GM12873 (cell line): ENCODE measurements at regions not wholly inside any gene's neighbourhood (a gene's known extent, or its start where the extent isn't known, plus 50 kb on each side); places are given as distances from the start of the nearest gene placed in this dataset.

Experiments
- TF ChIP-seq, protein P1 (sequence below): IDR thresholded peaks from 2 replicates; pipeline ENCODE4 v1.5.1; 2012; ENCODE audit warnings: low read depth, mild to moderate bottlenecking, moderate library complexity, low read length, control low read depth; ENCODE audit not compliant: insufficient read depth; ENCODE audit errors: missing control alignments

DNA sequence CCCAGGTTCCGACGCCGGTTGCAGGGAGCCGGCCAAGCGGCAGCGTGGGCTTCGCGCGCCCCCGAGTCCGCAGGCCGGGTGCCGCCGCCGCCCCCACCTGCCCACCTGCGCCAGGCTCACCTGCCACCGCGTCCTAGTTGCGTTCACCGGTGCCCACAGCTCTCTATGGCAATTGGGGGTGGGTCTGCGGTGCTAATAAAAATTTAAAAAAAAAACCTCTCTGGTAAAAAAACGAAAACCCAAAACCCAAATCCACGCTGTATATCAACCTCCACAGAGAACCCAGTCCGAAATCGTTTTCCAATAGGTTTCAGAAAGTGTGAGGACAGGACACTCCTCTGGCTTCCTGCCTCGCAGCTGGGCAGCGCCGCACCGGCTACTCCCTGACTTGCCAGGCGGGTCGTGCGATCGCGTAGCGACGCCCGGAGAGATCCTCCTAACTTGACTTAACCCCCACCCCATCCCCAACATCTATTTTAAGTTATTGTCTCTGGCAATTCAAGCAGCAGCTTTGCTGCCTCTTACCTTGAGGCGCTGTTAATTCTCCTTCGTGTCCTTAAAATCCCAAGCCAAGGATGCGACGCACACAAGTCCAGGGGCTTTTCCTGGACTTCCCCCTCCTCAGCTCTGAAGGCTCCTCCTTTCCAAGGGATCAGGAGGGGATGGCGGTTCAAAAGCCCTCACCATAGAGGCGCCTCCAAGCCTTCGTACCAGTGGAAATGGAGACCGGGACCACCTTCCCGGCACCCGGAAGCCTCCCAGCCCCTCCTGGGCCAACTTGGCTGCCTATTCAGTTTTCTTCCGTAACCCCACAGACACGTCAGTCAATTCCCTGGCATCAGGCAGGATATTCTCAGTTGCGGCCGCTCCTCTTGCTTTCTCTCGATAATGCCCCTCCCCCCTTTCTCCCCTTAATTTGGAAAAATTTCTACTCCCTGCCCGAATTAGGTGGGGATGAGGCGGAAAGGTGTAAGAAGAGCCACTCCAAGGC, 1639.4 kb upstream of the C9orf72 start:
- TF ChIP-seq, protein P1, sequence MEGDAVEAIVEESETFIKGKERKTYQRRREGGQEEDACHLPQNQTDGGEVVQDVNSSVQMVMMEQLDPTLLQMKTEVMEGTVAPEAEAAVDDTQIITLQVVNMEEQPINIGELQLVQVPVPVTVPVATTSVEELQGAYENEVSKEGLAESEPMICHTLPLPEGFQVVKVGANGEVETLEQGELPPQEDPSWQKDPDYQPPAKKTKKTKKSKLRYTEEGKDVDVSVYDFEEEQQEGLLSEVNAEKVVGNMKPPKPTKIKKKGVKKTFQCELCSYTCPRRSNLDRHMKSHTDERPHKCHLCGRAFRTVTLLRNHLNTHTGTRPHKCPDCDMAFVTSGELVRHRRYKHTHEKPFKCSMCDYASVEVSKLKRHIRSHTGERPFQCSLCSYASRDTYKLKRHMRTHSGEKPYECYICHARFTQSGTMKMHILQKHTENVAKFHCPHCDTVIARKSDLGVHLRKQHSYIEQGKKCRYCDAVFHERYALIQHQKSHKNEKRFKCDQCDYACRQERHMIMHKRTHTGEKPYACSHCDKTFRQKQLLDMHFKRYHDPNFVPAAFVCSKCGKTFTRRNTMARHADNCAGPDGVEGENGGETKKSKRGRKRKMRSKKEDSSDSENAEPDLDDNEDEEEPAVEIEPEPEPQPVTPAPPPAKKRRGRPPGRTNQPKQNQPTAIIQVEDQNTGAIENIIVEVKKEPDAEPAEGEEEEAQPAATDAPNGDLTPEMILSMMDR = no peak

DNA sequence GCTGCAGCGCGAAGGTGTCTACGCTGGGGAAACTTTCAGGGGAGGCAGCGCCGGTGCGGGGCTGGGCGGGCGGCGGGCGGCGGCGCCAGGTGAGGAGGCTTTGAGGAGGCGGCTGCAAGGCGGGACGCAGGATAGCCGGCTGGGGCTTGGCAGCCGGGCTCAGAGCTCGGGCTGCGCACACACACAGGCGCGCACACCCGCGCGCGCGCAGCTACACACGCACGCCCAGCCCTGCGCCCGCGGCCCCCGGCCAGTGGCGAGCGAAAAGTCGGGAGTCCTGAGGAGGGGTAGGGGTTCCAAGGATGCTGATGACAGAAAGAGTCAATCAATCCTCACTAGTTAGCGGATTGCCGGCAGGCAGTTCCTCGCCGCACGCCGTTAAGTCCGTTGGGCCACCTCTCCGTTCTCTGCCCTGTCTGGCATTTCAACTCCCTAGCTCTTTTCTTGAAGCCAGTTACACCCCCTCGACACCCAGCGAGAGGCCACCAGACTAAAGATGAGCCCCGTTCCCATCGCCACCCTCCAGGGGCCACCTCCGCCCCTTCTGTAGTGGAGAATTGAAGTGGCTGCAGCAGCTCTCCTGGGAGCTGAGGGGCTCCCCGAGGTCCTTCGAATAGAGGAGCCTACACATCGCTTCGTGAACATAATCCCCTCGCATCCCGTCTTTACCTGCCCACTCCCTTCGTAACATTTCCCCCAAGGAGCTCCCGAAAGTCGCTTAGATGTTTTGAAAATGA, 1640.3 kb upstream of the C9orf72 start, which contains the start of gene LINGO2:
LINGO2 (minus strand) TSS at position 185 of the 737 bp plus-strand sequence.
- TF ChIP-seq, protein P1 = no peak

DNA sequence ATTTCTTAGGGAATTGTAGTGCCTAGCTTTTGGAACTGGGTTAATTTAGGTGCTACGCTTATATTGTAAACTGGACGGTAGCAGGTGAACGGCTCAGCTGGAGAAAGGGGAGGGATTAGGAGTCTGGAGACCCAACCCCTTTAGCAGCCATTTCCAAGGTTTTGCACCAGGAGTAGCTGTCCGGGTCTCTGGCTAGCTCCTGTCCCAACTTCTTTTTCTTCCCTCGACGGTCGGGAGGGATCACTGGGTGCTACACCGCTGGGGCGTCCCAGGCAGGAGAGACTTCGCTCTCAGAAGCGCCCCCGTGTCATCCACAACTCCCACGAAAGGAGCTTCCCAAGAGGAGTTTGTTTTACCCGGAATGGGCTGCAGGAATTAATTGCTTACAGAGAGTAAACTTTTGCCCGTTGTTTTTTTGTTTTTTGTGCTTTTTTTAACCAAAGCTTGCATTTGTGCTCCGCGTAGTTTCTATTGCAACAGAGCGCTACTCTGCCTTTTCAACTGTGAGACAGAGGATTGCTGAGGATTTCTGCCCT, 1640.9 kb upstream of the C9orf72 start:
- TF ChIP-seq, protein P1 = no peak

DNA sequence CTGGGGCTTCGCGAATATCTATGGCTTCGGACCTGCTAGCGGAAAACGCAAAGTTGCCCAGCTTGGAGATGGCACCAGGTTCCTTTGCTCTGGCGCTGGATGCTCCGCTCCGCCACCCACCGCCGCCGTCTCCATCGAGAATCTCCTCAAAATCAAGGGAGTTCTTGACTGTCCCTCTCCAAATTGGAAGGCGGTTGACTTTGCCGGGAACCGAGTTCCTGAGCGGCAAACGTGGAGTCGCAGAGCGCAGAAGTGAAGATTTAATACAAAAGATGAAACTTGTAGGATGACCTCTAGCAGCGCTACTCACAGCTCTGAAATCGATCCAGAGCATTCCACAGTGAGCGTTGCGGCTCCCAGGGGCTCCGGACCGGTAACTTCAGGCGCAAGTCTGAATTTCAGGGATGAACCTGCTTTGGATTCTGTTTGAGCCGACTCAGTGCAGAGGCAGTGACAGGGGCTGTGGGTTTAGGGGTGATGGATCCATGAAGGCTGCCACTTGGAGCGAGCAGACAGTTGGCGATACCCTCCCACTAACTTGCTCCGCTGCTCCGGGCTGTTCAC, 1641.5 kb upstream of the C9orf72 start:
- TF ChIP-seq, protein P1 = no peak

DNA sequence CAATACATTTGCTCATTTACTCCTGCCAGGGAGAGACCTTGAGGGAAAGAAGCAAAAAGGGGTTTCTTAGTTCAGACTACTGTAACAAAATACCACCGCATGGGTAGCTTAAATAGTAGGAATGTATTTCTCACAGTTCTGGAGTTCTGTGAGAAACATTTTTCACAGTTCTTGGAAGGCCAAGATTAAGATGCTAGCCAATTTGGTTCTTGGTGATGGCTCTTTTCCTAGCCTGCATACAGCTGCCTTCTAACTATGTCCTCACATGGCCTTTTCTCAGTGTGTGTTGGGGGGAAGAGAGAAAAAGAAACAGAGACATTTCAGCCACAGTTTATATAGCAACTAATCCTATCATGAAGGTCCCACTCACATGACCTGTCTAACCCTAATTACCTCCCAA, 1644.7 kb upstream of the C9orf72 start:
- TF ChIP-seq, protein P1 = no peak

DNA sequence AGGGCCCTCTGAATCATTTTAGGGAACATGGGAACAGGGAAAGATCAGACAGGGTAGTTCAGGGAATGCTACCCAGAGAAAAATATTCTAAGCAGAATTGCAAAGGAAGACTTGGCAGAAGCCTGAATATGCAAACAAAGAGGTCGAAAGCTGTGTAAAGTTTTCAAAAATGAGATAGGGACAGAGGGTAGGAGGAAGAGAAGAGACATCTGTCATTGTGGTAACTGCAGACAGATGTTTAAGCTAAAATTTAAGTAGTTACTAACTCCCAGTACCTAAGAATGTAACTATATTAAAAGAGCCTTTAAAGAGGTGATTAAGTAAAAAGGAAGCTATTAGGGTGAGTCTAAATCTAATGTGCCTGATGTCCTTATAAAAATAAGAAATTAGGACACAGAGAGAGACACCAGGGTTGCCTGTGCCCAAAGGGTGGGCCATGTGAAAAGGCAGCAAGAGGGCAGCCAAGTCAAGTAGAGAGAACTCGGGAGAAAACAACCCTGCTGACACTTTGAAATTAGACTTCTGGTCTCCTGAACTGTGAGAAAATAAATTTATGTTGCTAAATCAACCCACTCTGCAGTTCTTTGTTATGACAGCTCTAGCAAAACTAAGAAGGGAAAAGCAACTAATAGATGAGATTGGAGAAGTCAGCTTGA, 1647.4 kb upstream of the C9orf72 start:
- TF ChIP-seq, protein P1 = no peak
